ENCODE measurements at regions not wholly inside any gene's neighbourhood (a gene's known extent, or its start where the extent isn't known, plus 50 kb on each side); places are given as distances from the start of the nearest gene placed in this dataset.

DNA sequence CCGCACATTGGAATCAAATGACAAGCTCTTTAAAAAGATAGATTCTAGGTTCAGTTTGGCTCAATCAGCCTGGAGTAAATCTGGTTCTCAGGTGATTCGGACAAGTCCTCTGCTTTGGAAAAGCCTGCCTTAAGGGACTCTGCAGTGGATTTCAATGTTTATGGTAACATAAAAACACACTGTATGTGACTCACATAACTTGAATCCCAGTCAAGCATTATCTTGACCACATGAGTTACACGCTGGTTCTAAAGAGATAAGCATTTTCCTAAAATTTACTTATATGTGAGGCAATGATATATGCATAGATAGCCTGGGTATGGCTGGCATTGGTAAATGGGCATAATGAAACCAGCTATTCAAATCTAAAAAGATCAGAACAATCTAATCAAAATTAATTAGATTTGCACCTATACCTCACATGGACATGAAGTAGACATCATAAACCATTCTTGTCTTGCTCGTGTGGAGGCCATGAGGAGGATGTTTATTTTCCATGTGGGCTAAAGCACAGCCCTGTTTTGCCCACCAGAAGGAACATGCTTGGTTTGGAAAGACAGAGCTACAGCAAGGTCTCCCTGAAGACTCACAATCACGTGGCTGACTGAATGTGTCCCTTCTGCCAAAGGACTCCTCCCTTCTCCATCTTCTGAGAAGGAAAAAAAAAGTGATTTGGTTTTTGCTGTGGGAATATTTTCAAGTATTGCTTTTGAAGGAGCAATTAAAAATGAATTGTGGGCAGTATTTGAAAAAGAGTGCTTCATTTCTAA is 351.7 kb downstream of the DIRAS2 start:
- intact Hi-C loops (cut with DNase I), result no loop called here
- WGBS, 2 donors, result 44 to 50% methylated on average over 5 of the region's 5 CpGs

DNA sequence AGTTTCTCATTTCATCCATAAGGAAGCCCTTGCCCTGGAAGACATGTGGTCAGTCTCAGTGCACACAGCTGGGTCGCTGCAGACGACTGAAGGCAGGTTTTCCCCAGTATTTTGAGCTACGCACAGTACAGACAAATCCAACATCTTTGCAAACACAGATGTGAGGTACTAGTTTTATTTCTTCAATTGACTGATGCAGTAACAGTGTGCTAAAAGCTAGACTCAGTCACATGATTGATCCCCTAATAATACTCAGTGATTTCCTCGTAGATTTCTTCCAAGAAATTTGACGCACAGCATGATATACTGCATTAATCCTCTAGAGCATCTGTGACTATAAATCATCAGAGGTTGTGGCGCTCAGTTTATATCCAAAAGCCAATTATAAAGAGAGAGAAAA is 346.1 kb downstream of the DIRAS2 start:
- Histone ChIP-seq H3K27ac (ENCODE audit: low read depth in 1 of 2, low read length in 2 of 2) (no peak overlapping the region), H3K4me1 (ENCODE audit: control insufficient read depth in 1 of 2, insufficient read depth in 2 of 2, low read length in 2 of 2) (no peaks in the 10 kb centered on the region), H3K36me3 (ENCODE audit: control insufficient read depth in 1 of 2, insufficient read depth in 2 of 2, low read length in 1 of 2) (no peaks in the 10 kb centered on the region), H3K27me3 (ENCODE audit: control insufficient read depth in 1 of 2, insufficient read depth in 2 of 2, low read length in 1 of 2) (no peaks in the 10 kb centered on the region), H3K4me3 (ENCODE audit: low read length in 2 of 2) (no peak overlapping the region), H3K9me3 (ENCODE audit: control insufficient read depth, low read length) (no peaks in the 10 kb centered on the region)
- intact Hi-C loops (cut with DNase I), result no loop called here
- DNase-seq, result no peak
- ATAC-seq (ENCODE audit: low FRiP score), result no peak
- 29 to 35% methylated on average over 6 of the region's 6 CpGs for WGBS, 2 donors

More for the DNA sequence above, 351.7 kb downstream of the DIRAS2 start:
- ATAC-seq (ENCODE audit: low FRiP score) (no peak), DNase-seq (no peak)
- Histone ChIP-seq H3K27ac (ENCODE audit: low read depth in 1 of 2, low read length in 2 of 2) (no peak overlapping the region), H3K9me3 (ENCODE audit: control insufficient read depth, low read length) (peaks cover 1% of the 10 kb centered on the region), H3K4me3 (ENCODE audit: low read length in 2 of 2) (no peak overlapping the region), H3K4me1 (ENCODE audit: control insufficient read depth in 1 of 2, insufficient read depth in 2 of 2, low read length in 2 of 2) (no peaks in the 10 kb centered on the region), H3K36me3 (ENCODE audit: control insufficient read depth in 1 of 2, insufficient read depth in 2 of 2, low read length in 1 of 2) (no peaks in the 10 kb centered on the region), H3K27me3 (ENCODE audit: control insufficient read depth in 1 of 2, insufficient read depth in 2 of 2, low read length in 1 of 2) (no peaks in the 10 kb centered on the region)

DNA sequence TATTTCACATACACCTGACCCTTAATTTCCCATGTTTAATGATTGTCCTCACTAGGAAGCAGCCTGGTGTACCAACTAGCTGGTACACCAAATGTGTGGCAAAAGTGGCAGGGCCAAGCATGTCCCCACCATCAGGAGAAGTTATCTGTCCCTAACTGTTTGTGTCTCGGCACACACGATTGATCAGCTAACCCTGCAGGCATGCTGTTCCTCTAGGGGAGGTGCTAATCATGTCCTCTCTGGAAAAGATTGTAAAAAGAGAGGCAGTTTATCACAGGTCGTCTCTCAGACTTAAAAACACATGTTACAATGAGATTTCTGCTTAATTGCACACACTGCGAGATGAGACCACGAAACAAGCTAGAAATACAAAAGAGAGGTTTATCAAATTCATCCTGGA is 342.7 kb downstream of the DIRAS2 start:
- intact Hi-C loops (cut with DNase I), result no loop called here
- ATAC-seq (ENCODE audit: low FRiP score), result no peak
- WGBS, 2 donors, result 54 to 63% methylated on average over 5 of the region's 5 CpGs

DNA sequence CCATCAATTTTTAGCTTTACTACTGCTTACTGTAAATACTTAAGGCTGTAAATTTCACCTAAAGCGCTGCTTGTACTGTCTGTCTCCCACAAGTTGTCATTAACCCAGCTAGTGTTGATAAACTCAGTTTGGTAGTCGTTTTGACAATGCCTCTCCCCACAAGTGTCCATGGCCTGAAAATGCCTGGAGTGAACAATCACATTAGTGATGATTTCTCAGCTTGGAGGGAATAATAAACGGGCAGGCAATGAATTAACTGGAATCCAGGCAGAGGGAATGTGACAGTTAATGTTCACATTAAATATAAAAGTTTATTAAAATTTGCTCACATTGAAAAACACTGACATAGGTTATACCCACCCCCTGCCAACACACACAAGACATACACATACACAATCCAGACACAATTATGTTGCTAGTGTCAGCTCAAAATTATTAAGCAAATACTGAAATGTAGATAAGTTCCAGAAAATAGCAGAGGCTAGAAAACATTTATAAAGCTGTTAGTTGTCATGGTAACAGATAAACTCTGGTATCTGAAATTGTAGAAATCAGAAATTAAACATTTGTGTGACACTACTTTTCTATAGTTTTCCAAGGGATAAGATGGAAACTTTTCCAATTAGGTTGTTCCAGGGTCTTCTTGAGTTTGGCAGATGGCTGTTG is 341.9 kb downstream of the DIRAS2 start:
- WGBS, 2 donors, result 29 to 30% methylated on average over 3 of the region's 3 CpGs
- no peaks in the 10 kb centered on the region for H3K27me3 ChIP-seq (ENCODE audit: control insufficient read depth in 1 of 2, insufficient read depth in 2 of 2, low read length in 1 of 2)
- intact Hi-C loops (cut with DNase I), result no loop called here
- H3K4me3 ChIP-seq (ENCODE audit: low read length in 2 of 2), result no peak overlapping the region
- H3K27ac ChIP-seq (ENCODE audit: low read depth in 1 of 2, low read length in 2 of 2), result no peak overlapping the region
- no peak for DNase-seq
- H3K36me3 ChIP-seq (ENCODE audit: control insufficient read depth in 1 of 2, insufficient read depth in 2 of 2, low read length in 1 of 2), result no peaks in the 10 kb centered on the region
- ATAC-seq (ENCODE audit: low FRiP score), result no peak
- no peaks in the 10 kb centered on the region for H3K4me1 ChIP-seq (ENCODE audit: control insufficient read depth in 1 of 2, insufficient read depth in 2 of 2, low read length in 2 of 2)
- H3K9me3 ChIP-seq (ENCODE audit: control insufficient read depth, low read length), result no peaks in the 10 kb centered on the region

More for the DNA sequence above, 342.7 kb downstream of the DIRAS2 start:
- no peaks in the 10 kb centered on the region for H3K9me3 ChIP-seq (ENCODE audit: control insufficient read depth, low read length)
- H3K36me3 ChIP-seq (ENCODE audit: control insufficient read depth in 1 of 2, insufficient read depth in 2 of 2, low read length in 1 of 2), result no peaks in the 10 kb centered on the region
- no peaks in the 10 kb centered on the region for H3K27me3 ChIP-seq (ENCODE audit: control insufficient read depth in 1 of 2, insufficient read depth in 2 of 2, low read length in 1 of 2)
- H3K4me1 ChIP-seq (ENCODE audit: control insufficient read depth in 1 of 2, insufficient read depth in 2 of 2, low read length in 2 of 2), result no peaks in the 10 kb centered on the region
- DNase-seq, result no peak
- no peak overlapping the region for H3K27ac ChIP-seq (ENCODE audit: low read depth in 1 of 2, low read length in 2 of 2)
- H3K4me3 ChIP-seq (ENCODE audit: low read length in 2 of 2), result no peak overlapping the region

DNA sequence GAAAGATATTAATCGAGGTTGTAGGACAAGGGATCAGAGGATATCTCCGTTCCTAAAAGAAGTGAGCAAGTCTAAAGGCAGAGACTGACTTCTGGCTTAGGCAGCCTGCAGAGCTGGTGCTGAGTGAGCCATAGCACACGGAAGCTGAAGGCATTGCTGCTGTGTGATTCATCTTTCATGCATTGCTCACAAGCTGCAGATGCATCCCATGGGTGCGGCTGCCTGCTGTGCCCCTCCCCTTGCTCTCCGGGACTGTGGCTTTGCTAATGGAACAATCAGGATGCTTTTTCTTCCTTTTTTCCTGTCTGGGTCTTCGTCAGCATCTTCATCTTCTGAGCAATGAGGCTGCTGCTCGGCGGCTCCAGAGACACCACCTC is 341.4 kb downstream of the DIRAS2 start:
- no peaks in the 10 kb centered on the region for H3K9me3 ChIP-seq (ENCODE audit: control insufficient read depth, low read length)
- H3K36me3 ChIP-seq (ENCODE audit: control insufficient read depth in 1 of 2, insufficient read depth in 2 of 2, low read length in 1 of 2), result no peaks in the 10 kb centered on the region
- 20 to 21% methylated on average over 8 of the region's 8 CpGs for WGBS, 2 donors
- H3K27me3 ChIP-seq (ENCODE audit: control insufficient read depth in 1 of 2, insufficient read depth in 2 of 2, low read length in 1 of 2), result no peaks in the 10 kb centered on the region
- ATAC-seq (ENCODE audit: low FRiP score) (no peak), DNase-seq (no peak)
- H3K27ac ChIP-seq (ENCODE audit: low read depth in 1 of 2, low read length in 2 of 2), result no peak overlapping the region
- H3K4me1 ChIP-seq (ENCODE audit: control insufficient read depth in 1 of 2, insufficient read depth in 2 of 2, low read length in 2 of 2), result no peaks in the 10 kb centered on the region
- intact Hi-C loops (cut with DNase I), result no loop called here
- no peak overlapping the region for H3K4me3 ChIP-seq (ENCODE audit: low read length in 2 of 2)

DNA sequence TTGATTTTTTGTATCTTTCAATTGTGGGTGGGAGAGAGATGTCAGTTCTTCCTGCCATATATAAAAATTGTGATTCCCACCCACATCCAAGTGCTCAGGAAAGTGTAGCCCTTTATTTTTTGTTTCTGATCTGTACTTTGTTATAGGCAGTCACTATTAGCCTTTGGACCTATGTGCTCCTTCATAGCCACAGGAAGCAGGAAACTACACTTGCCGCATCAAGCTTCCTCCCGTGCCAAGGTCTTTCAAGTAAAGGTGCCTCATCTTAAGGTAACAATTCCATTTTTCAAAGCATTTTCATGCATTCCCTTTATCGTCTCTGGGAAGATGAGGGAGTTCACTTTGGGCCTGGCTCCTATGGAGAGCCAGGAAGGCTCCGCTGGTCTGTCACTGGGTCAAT is 339.0 kb downstream of the DIRAS2 start:
- no peak overlapping the region for H3K27ac ChIP-seq (ENCODE audit: low read depth in 1 of 2, low read length in 2 of 2)
- no peak for DNase-seq
- 87 to 88% methylated on average over 4 of the region's 4 CpGs for WGBS, 2 donors
- no peaks in the 10 kb centered on the region for H3K9me3 ChIP-seq (ENCODE audit: control insufficient read depth, low read length)
- intact Hi-C loops (cut with DNase I), result no loop called here
- H3K36me3 ChIP-seq (ENCODE audit: control insufficient read depth in 1 of 2, insufficient read depth in 2 of 2, low read length in 1 of 2), result no peaks in the 10 kb centered on the region
- no peaks in the 10 kb centered on the region for H3K27me3 ChIP-seq (ENCODE audit: control insufficient read depth in 1 of 2, insufficient read depth in 2 of 2, low read length in 1 of 2)
- no peak overlapping the region for H3K4me3 ChIP-seq (ENCODE audit: low read length in 2 of 2)
- H3K4me1 ChIP-seq (ENCODE audit: control insufficient read depth in 1 of 2, insufficient read depth in 2 of 2, low read length in 2 of 2), result no peaks in the 10 kb centered on the region
- ATAC-seq (ENCODE audit: low FRiP score), result no peak

DNA sequence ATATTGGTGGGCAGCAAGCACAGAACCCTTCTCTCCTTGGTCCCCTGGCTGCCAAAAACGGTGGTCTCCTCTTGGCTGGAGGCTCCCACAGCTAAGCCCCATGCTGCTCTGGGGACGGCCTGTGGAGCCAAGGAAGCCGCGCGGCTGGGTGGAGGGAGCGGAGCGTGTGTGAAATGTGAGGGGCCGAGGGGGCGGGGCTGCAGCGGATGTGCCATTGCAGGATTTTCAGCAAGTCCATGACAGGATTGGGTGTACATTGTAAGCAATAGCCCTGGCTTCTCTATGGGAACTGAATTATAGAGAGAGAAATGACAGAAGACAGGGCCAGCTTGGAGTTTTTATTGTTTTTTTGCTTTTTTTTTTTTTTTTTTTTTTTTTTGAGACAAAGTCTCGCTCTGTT is 336.5 kb downstream of the DIRAS2 start:
- H3K9me3 ChIP-seq (ENCODE audit: control insufficient read depth, low read length), result no peaks in the 10 kb centered on the region
- no peaks in the 10 kb centered on the region for H3K4me1 ChIP-seq (ENCODE audit: control insufficient read depth in 1 of 2, insufficient read depth in 2 of 2, low read length in 2 of 2)
- no peak for ATAC-seq (ENCODE audit: low FRiP score)
- H3K36me3 ChIP-seq (ENCODE audit: control insufficient read depth in 1 of 2, insufficient read depth in 2 of 2, low read length in 1 of 2), result no peaks in the 10 kb centered on the region
- DNase-seq, result no peak
- no peak overlapping the region for H3K27ac ChIP-seq (ENCODE audit: low read depth in 1 of 2, low read length in 2 of 2)
- no peak overlapping the region for H3K4me3 ChIP-seq (ENCODE audit: low read length in 2 of 2)
- intact Hi-C loops (cut with DNase I), result no loop called here
- no peaks in the 10 kb centered on the region for H3K27me3 ChIP-seq (ENCODE audit: control insufficient read depth in 1 of 2, insufficient read depth in 2 of 2, low read length in 1 of 2)
- WGBS, 2 donors, result 89% methylated on average over 11 of the region's 11 CpGs

DNA sequence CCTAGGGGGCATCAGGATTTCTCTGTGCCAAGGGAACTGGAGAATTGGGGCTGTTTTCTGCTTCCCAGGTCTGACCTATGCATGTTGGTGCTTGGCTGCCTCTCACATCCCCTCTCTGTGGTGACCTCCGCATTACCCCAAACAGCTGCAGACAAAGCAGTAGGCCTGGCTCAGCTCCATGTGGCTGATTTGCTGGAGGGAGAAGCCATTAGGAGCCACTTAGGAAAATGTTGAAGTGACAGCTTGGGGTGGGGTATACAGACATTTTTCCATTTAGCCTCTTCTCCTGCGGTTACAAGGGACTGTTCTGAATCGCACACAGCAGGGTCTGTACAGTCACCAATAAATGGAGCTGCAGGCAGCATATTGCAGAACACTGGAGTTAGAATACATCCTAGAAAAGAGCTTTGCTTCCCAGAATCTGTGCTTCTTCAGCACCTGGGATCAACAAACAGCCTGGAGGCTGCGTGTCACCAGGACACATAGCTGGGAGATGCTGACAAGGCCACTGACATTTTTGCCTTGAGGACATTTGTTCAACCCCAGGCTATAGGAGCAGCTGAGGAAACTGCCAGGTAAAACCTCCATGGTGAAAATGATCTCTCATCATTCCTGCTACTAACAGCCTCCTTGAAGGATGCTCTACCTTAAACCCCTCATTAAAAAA is 335.3 kb downstream of the DIRAS2 start:
- H3K9me3 ChIP-seq (ENCODE audit: control insufficient read depth, low read length), result no peaks in the 10 kb centered on the region
- H3K36me3 ChIP-seq (ENCODE audit: control insufficient read depth in 1 of 2, insufficient read depth in 2 of 2, low read length in 1 of 2), result no peaks in the 10 kb centered on the region
- no peak overlapping the region for H3K27ac ChIP-seq (ENCODE audit: low read depth in 1 of 2, low read length in 2 of 2)
- no peak overlapping the region for H3K4me3 ChIP-seq (ENCODE audit: low read length in 2 of 2)
- ATAC-seq (ENCODE audit: low FRiP score) (no peak), DNase-seq (no peak)
- H3K27me3 ChIP-seq (ENCODE audit: control insufficient read depth in 1 of 2, insufficient read depth in 2 of 2, low read length in 1 of 2), result no peaks in the 10 kb centered on the region
- no peaks in the 10 kb centered on the region for H3K4me1 ChIP-seq (ENCODE audit: control insufficient read depth in 1 of 2, insufficient read depth in 2 of 2, low read length in 2 of 2)
- intact Hi-C loops (cut with DNase I), result no loop called here
- WGBS, 2 donors, result 60 to 70% methylated on average over 4 of the region's 4 CpGs

DNA sequence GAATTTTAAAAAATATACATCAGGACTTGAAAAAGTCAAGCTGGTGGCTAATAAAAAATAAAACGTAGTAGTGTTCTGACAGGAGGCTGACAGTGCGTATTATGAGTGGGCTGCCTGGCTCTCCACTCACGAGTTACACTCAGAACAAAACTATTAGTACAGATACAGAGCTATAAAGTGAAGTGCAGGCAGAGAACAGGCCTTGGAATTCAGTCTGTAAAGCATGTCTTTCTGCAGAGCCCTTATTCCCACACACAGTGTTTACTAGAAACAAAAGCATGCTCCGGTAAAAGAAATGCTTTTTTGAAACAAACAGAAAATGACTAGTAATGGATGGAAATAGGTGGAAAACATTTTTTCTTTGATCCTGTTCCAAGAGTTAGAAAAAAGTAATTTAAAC is 334.7 kb downstream of the DIRAS2 start:
- 41 to 52% methylated on average over 4 of the region's 4 CpGs for WGBS, 2 donors
- DNase-seq, result no peak

More for the DNA sequence above, 334.7 kb downstream of the DIRAS2 start:
- Histone ChIP-seq H3K4me1 (ENCODE audit: control insufficient read depth in 1 of 2, insufficient read depth in 2 of 2, low read length in 2 of 2) (no peaks in the 10 kb centered on the region), H3K36me3 (ENCODE audit: control insufficient read depth in 1 of 2, insufficient read depth in 2 of 2, low read length in 1 of 2) (no peaks in the 10 kb centered on the region), H3K27me3 (ENCODE audit: control insufficient read depth in 1 of 2, insufficient read depth in 2 of 2, low read length in 1 of 2) (no peaks in the 10 kb centered on the region), H3K27ac (ENCODE audit: low read depth in 1 of 2, low read length in 2 of 2) (no peak overlapping the region), H3K9me3 (ENCODE audit: control insufficient read depth, low read length) (no peaks in the 10 kb centered on the region), H3K4me3 (ENCODE audit: low read length in 2 of 2) (no peak overlapping the region)
- ATAC-seq (ENCODE audit: low FRiP score), result no peak
- intact Hi-C loops (cut with DNase I), result no loop called here
